ENCODE measurements at regions not wholly inside any gene's neighbourhood (a gene's known extent, or its start where the extent isn't known, plus 50 kb on each side); places are given as distances from the start of the nearest gene placed in this dataset.

DNA sequence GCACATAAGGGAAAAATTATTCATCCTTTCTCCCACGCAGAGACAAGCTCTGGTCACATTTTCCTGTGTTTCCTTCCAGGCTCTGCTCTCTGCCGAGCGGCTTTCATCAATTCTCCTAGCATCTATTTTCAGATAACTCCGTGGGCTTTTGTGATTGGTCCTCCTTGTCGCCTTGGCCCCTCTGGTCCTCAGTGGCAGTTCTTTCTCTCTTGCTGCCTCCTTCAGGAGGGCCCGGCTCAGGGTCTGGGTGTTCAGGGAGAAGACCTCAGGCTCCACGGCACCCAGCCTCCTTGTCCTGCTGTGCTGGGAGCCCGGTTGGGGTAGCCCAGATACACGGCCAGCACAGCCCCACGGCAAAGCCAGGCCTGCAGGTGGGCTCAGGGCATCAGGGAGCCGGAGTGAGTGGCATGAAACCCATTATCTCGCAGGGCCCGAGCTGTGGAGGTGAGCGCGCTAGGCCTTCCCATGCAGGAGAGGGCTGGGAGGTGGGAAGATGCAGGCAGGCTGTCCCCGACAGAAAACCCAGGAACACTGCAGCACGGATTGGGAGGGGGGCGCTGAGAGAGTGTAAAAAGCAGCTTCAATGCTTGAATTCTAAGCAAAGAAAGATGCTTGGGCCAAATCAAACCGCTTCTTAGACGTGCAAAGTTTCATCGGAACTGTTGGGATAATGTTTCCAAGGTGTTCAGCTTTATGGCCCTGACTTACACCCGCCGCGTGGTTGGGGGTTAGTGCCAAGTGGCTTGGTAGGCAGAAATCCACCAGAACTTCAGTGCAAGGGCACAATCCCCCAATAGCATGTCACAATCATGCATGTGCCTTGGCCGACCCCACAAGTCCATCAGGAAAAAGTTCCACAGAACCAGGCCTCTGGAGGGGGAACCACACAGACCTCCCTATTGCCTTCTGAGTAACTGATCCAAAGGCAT lies 81.9 kb upstream of the WNT7B start:
- ATAC-seq (ENCODE audit: insufficient number of reproducible peaks, low FRiP score, low read depth) (no peak), DNase-seq (ENCODE audit: low spot score) (no peak)
- H3K4me1 ChIP-seq (ENCODE audit: control insufficient read depth in 1 of 2, low read depth in 2 of 2), result peaks cover 40 to 90% of the 10 kb centered on the region in 2 donors
- no peaks in the 10 kb centered on the region for H3K36me3 ChIP-seq
- peak overlapping the region; percentile 80 for H3K4me3 ChIP-seq
- peak overlapping the region; percentile 83 to 97 for H3K27ac ChIP-seq
- H3K9me3 ChIP-seq, result no peaks in the 10 kb centered on the region
- TF ChIP-seq, protein P1, sequence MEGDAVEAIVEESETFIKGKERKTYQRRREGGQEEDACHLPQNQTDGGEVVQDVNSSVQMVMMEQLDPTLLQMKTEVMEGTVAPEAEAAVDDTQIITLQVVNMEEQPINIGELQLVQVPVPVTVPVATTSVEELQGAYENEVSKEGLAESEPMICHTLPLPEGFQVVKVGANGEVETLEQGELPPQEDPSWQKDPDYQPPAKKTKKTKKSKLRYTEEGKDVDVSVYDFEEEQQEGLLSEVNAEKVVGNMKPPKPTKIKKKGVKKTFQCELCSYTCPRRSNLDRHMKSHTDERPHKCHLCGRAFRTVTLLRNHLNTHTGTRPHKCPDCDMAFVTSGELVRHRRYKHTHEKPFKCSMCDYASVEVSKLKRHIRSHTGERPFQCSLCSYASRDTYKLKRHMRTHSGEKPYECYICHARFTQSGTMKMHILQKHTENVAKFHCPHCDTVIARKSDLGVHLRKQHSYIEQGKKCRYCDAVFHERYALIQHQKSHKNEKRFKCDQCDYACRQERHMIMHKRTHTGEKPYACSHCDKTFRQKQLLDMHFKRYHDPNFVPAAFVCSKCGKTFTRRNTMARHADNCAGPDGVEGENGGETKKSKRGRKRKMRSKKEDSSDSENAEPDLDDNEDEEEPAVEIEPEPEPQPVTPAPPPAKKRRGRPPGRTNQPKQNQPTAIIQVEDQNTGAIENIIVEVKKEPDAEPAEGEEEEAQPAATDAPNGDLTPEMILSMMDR (IDR thresholded peaks at IDR 0.05), result no peak
- no peaks in the 10 kb centered on the region for H3K27me3 ChIP-seq (replicated peaks; ENCODE audit: insufficient read depth)

DNA sequence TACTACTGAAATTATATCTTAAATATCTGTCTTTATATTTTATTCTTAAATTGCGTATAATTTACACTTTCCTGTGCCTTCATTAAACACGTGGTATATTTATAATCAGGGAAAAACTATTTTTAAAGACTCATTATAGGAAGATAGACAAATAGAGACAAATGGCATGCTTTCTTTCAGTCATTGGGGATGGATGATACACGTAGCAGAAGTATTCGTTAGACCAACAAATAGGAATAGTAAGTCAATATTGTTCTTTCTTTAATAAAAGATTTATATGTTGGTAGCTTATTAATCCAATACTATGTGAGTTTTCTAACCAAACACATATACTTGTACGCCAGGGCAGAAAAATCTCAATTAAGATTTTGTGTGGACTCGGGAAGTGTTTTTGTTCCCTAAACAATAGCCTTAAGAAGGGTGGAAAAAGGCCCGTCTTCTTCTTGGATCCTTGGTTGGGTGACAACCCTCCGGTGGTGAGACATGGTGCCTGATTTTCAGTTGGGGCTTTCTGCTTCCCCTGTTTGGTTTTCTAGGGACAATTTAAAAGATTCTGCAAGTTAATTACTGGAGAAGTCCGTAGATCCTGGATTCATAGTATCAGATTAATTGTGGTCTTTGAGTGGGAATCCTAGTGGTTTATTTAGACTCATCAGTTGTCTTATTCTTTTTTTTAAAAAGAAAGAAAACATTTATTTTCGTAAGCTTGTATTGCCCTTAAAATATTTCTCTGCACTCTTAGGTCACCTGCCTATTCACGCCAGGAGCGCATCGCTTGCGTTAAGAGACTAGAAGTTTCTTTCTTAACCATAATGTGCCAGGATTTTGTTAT lies 83.5 kb upstream of the WNT7B start:
- Histone ChIP-seq H3K27me3 (replicated peaks; ENCODE audit: insufficient read depth) (no peaks in the 10 kb centered on the region), H3K36me3 (no peaks in the 10 kb centered on the region), H3K4me1 (ENCODE audit: control insufficient read depth in 1 of 2, low read depth in 2 of 2) (peaks cover 42 to 90% of the 10 kb centered on the region in 2 donors), H3K9me3 (no peaks in the 10 kb centered on the region), H3K4me3 (peak overlapping the region; percentile 32), H3K27ac (peak overlapping the region; percentile 97 to 98)
- no peak for ATAC-seq (ENCODE audit: insufficient number of reproducible peaks, low FRiP score, low read depth)
- no peak for DNase-seq (ENCODE audit: low spot score)
- TF ChIP-seq, protein P1 (IDR thresholded peaks at IDR 0.05), result no peak

DNA sequence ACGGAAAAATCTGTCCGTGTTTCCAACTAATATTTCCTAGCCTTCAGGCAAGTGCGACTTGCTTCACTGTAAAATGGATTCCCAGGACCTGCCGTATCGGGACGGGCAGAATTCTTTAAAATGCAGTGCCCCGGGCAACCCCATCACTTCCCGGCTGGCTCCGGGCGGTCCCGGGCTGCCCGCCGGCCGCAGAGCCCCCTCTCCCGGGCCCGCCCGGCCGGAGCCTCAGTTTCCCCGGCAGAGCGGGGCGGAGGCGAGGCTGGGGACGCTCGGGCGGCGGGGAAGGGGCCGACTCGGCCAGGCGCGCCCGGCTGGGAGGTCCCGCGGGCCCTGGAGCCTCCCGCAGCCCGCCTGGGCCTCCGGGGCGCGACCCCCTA lies 84.2 kb upstream of the WNT7B start:
- Histone ChIP-seq H3K4me1 (ENCODE audit: control insufficient read depth in 1 of 2, low read depth in 2 of 2) (peaks cover 48 to 92% of the 10 kb centered on the region in 2 donors), H3K27ac (peak overlapping the region; percentile 97 to 98), H3K27me3 (replicated peaks; ENCODE audit: insufficient read depth) (no peaks in the 10 kb centered on the region), H3K9me3 (no peaks in the 10 kb centered on the region), H3K4me3 (peak overlapping the region; percentile 32), H3K36me3 (no peaks in the 10 kb centered on the region)
- DNase-seq (ENCODE audit: low spot score) (no peak), ATAC-seq (ENCODE audit: insufficient number of reproducible peaks, low FRiP score, low read depth) (no peak)
- TF ChIP-seq, protein P1 (IDR thresholded peaks at IDR 0.05), result no peak

DNA sequence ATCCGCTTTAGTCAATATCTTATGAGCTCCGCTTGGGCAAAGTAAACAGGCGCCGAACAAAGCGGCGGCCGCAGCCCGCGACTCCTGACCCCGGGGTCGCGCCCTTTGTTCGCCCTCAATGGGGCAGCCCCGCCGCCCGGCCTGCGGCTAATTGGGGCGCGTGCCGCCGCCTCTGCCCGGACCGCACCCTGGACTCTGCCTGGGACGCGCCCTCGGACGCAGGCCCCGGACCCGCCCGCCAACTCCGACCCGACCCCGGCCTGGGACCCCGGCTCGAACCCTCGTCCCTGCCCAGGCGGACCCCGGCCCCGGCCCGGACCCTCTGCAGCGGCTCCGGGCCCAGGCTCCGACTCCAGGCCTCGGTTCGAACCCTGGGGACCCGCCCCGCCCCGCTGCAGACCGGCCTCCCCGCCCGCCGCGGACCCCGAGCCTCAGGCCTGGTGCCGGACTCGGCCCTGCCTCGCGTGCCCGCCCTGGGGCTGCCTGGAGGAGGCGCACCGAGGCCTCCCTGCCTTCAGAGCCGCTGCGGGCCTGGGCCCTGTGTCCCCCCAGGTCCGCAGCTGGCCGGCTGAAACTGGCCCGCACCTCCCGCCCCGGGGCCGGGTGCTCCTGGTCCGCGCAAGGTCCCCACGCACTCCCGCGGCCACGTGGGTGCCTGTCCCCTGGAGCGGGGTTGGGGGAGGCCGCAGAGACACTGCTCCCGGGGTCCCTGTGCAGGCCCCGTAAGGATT lies 84.7 kb upstream of the WNT7B start:
- no peaks in the 10 kb centered on the region for H3K9me3 ChIP-seq
- H3K27ac ChIP-seq, result peak overlapping the region; percentile 97 to 98
- DNase-seq (ENCODE audit: low spot score) (no peak), ATAC-seq (ENCODE audit: insufficient number of reproducible peaks, low FRiP score, low read depth) (no peak)
- TF ChIP-seq, protein P1 (IDR thresholded peaks at IDR 0.05), result no peak
- peak overlapping the region; percentile 32 for H3K4me3 ChIP-seq
- no peaks in the 10 kb centered on the region for H3K27me3 ChIP-seq (replicated peaks; ENCODE audit: insufficient read depth)
- H3K4me1 ChIP-seq (ENCODE audit: control insufficient read depth in 1 of 2, low read depth in 2 of 2), result peaks cover 53 to 92% of the 10 kb centered on the region in 2 donors
- no peaks in the 10 kb centered on the region for H3K36me3 ChIP-seq

Data from thoracic aorta (tissue), 2 donors.